ENCODE measurements at regions not wholly inside any gene's neighbourhood (a gene's known extent, or its start where the extent isn't known, plus 50 kb on each side); places are given as distances from the start of the nearest gene placed in this dataset.
"Not testable (repeated sequence)": the region's sequence is repeated elsewhere in the genome, so short reads cannot be mapped to it uniquely, and the experiment has no call there.

- no peak for DNase-seq
Observed at GRCh38 chr5:12626556-12626955, 722.3 kb upstream of the CTNND2 start.

- DNase-seq, result no peak
Observed at GRCh38 chr5:12625667-12626263, 721.5 kb upstream of the CTNND2 start.

GRCh38 chr5:12624776-12625560 is 720.7 kb upstream of the CTNND2 start:
- DNase-seq, result no peak

GRCh38 chr5:12623408-12623807 is 719.2 kb upstream of the CTNND2 start:
- peak in 1 of 2 experiments; percentile 53 for DNase-seq

- no peak for DNase-seq
Observed at GRCh38 chr5:12616093-12616492, 711.8 kb upstream of the CTNND2 start.

GRCh38 chr5:12615141-12615820 is 711.0 kb upstream of the CTNND2 start:
- no peak for DNase-seq

GRCh38 chr5:12614608-12615007 is 710.4 kb upstream of the CTNND2 start:
- DNase-seq, result no peak

- no peak for DNase-seq
Observed at GRCh38 chr5:12611132-12611531, 706.9 kb upstream of the CTNND2 start.

- DNase-seq, result not testable (repeated sequence)
Observed at GRCh38 chr5:12607817-12608216, 703.6 kb upstream of the CTNND2 start.

GRCh38 chr5:12592228-12592627 is 688.0 kb upstream of the CTNND2 start:
- DNase-seq, result no peak

GRCh38 chr5:12586406-12586805 is 682.2 kb upstream of the CTNND2 start:
- no peak for DNase-seq

GRCh38 chr5:12578803-12579202 is 674.6 kb upstream of the CTNND2 start:
- DNase-seq, result not testable (repeated sequence)

GRCh38 chr5:12576953-12577352 is 672.7 kb upstream of the CTNND2 start:
- not testable (repeated sequence) for DNase-seq

- DNase-seq, result peak in 1 of 2 experiments; percentile 73
Observed at GRCh38 chr5:12574298-12575093, 670.2 kb upstream of the CTNND2 start.

- not testable (repeated sequence) for DNase-seq
Observed at GRCh38 chr5:12573916-12574297, 669.7 kb upstream of the CTNND2 start.

- DNase-seq, result no peak
Observed at GRCh38 chr5:12570688-12571087, 666.4 kb upstream of the CTNND2 start.

GRCh38 chr5:12566441-12566840 is 662.2 kb upstream of the CTNND2 start:
- DNase-seq, result peak; percentile 60 to 95

- DNase-seq, result no peak
Observed at GRCh38 chr5:12557012-12557411, 652.8 kb upstream of the CTNND2 start.

- no peak for DNase-seq
Observed at GRCh38 chr5:12526113-12526512, 621.9 kb upstream of the CTNND2 start.

GRCh38 chr5:12522116-12522515 is 617.9 kb upstream of the CTNND2 start:
- DNase-seq, result no peak

GRCh38 chr5:12504983-12505382 is 600.7 kb upstream of the CTNND2 start:
- DNase-seq, result not testable (repeated sequence)

- no peak for DNase-seq
Observed at GRCh38 chr5:12488161-12488560, 583.9 kb upstream of the CTNND2 start.

- no peak for DNase-seq
Observed at GRCh38 chr5:12480487-12480886, 576.2 kb upstream of the CTNND2 start.

All from NCI-H446 (cell line).